ENCODE measurements at regions not wholly inside any gene's neighbourhood (a gene's known extent, or its start where the extent isn't known, plus 50 kb on each side); places are given as distances from the start of the nearest gene placed in this dataset.

DNA sequence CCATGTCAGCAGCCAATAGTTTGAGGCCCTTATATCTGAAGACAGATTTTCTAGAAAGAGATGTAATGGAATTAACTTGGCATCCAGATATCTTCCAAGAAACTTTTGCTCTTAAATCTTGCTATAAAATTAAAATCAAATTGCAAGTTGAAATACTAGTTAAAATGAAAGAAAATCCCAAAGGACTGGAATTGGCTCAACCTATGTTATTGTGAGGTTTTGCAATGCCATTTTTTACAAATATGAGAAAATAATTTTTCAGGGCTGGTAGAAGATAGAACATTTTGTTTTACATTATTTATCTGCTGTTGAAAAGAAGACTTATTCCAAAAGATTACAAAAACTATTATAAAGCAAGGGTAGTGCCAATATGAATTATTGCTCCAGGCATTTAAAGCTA, 92.2 kb upstream of the AGTR1 start:
- H2AFZ ChIP-seq (ENCODE audit: control insufficient read depth, low read depth, low read length): no peak overlapping the region
- ChIA-PET CTCF (no interaction called here), SMC1A (ENCODE audit: uncharacterized antibody, unreplicated experiment) (no interaction called here), POLR2A (no interaction called here), RAD21 (ENCODE audit: unreplicated experiment) (no interaction called here)
- intact Hi-C loops (cut with micrococcal nuclease; ENCODE audit: unreplicated experiment) (no loop called here), in situ Hi-C loops (cut with MboI) (no loop called here)
- no peaks in the 10 kb centered on the region for H3K4me1 ChIP-seq (ENCODE audit: control insufficient read depth, insufficient read depth, low read length)
- H3K27ac ChIP-seq (ENCODE audit: control insufficient read depth, insufficient read depth): no peak overlapping the region
- no TSS peak for BruUV-seq (replicated peaks)
- FAIRE-seq (no peak), ATAC-seq (no peak), DNase-seq (ENCODE audit: low read depth, low spot score) (no peak)
- H3K9me3 ChIP-seq (replicated peaks; ENCODE audit: control insufficient read depth, insufficient read depth, low read length): no peaks in the 10 kb centered on the region
- TF ChIP-seq ASH2L (IDR thresholded peaks at IDR 0.05; ENCODE audit: borderline replicate concordance, low read depth): no peak
- TF ChIP-seq, protein P1, sequence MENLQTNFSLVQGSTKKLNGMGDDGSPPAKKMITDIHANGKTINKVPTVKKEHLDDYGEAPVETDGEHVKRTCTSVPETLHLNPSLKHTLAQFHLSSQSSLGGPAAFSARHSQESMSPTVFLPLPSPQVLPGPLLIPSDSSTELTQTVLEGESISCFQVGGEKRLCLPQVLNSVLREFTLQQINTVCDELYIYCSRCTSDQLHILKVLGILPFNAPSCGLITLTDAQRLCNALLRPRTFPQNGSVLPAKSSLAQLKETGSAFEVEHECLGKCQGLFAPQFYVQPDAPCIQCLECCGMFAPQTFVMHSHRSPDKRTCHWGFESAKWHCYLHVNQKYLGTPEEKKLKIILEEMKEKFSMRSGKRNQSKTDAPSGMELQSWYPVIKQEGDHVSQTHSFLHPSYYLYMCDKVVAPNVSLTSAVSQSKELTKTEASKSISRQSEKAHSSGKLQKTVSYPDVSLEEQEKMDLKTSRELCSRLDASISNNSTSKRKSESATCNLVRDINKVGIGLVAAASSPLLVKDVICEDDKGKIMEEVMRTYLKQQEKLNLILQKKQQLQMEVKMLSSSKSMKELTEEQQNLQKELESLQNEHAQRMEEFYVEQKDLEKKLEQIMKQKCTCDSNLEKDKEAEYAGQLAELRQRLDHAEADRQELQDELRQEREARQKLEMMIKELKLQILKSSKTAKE (IDR thresholded peaks at IDR 0.05; ENCODE audit: low read depth, poor library complexity, severe bottlenecking): no peak
- no peak for TF ChIP-seq PAX5 (IDR thresholded peaks at IDR 0.05; ENCODE audit: borderline replicate concordance, low read depth, low read length)
- TF ChIP-seq RCOR1 (conservative IDR thresholded peaks at IDR 0.05; ENCODE audit: low read depth, low read length): no peak
- no peak for TF ChIP-seq IRF3 (IDR thresholded peaks at IDR 0.05)
- TF ChIP-seq BMI1 (IDR thresholded peaks at IDR 0.05; ENCODE audit: borderline replicate concordance): no peak
- TF ChIP-seq NBN (IDR thresholded peaks at IDR 0.05): no peak
- TF ChIP-seq SUZ12 (IDR thresholded peaks at IDR 0.05; ENCODE audit: unreplicated experiment): no peak
- no peak for TF ChIP-seq RAD21 (IDR thresholded peaks at IDR 0.05; ENCODE audit: insufficient read depth, low read depth, low read length)
- no peak for TF ChIP-seq DPF2 (IDR thresholded peaks at IDR 0.05)
- no peak for TF ChIP-seq PML (IDR thresholded peaks at IDR 0.05; ENCODE audit: low read length)
- no peaks in the 10 kb centered on the region for H3K79me2 ChIP-seq (ENCODE audit: control insufficient read depth, insufficient read depth, low read length)
- no peaks in the 10 kb centered on the region for H4K20me1 ChIP-seq (ENCODE audit: control insufficient read depth, insufficient read depth)
- no peak overlapping the region for H3K4me2 ChIP-seq (ENCODE audit: control insufficient read depth, insufficient read depth)
- no peaks in the 10 kb centered on the region for H3K36me3 ChIP-seq (ENCODE audit: control insufficient read depth in 2 of 2, insufficient read depth in 2 of 2, low read length in 1 of 2)
- H3K9ac ChIP-seq (ENCODE audit: control insufficient read depth, insufficient read depth, low read length): no peak overlapping the region
- no peaks in the 10 kb centered on the region for H3K27me3 ChIP-seq (replicated peaks in 1 of 2; ENCODE audit: control insufficient read depth in 2 of 2, insufficient read depth in 2 of 2, low read length in 1 of 2)
- no peak overlapping the region for H3K4me3 ChIP-seq
